Gastrocnemius medialis (tissue), 4 donors: ENCODE measurements at regions not wholly inside any gene's neighbourhood (a gene's known extent, or its start where the extent isn't known, plus 50 kb on each side); places are given as distances from the start of the nearest gene placed in this dataset.

Experiments used
- ATAC-seq, 2 donors: fragments of 150-250 bp; one replicate each; pipeline ENCODE4 v1.9.1; 2016
- DNase-seq, 2 donors: peaks; one replicate each; pipeline ENCODE4 v3.0.0-alpha.2; 2019
- H3K27ac ChIP-seq, 4 donors: fragments of 200-600 bp; sonication (generic); 1 replicate in 1 of 4; 2 replicates in 3 of 4; pipeline ENCODE4 v1.5.1; 2016 to 2018; ENCODE audit warnings: mild to moderate bottlenecking in 2 of 4, moderate library complexity in 1 of 4
- H3K27me3 ChIP-seq, 3 donors: fragments of 200-600 bp; sonication (generic) in 2 of 3; 1 replicate in 1 of 3; 2 replicates in 2 of 3; pipeline versions ENCODE4 v1.5.1 to v1.6.0; 2016 to 2019; ENCODE audit warnings: mild to moderate bottlenecking in 1 of 3, moderate library complexity in 1 of 3
- H3K36me3 ChIP-seq, 2 donors: fragments of 200-600 bp; sonication (generic) in 1 of 2; one replicate each; pipeline ENCODE4 v1.5.1; 2017 to 2018
- H3K4me1 ChIP-seq, 2 donors: fragments of 200-600 bp; sonication (generic) in 1 of 2; one replicate each; pipeline ENCODE4 v1.5.1; 2016 to 2017; ENCODE audit warnings: mild to moderate bottlenecking in 2 of 2
- H3K4me3 ChIP-seq, 4 donors: fragments of 200-600 bp; sonication (generic) in 3 of 4; 1 replicate in 1 of 4; 2 replicates in 3 of 4; pipeline ENCODE4 v1.5.1; 2016 to 2019; ENCODE audit warnings: mild to moderate bottlenecking in 2 of 4
- H3K9me3 ChIP-seq, 3 donors: fragments of 200-600 bp; sonication (generic) in 2 of 3; 1 replicate in 1 of 3; 2 replicates in 2 of 3; pipeline ENCODE4 v1.5.1; 2016 to 2019
- CTCF ChIP-seq, 5 experiments: fragments of 450-650 bp in 3 of 5; fragments of 200-600 bp in 2 of 5; sonication (generic) in 2 of 5; IDR thresholded peaks in 4 of 5; conservative IDR thresholded peaks in 1 of 5; 1 replicate in 4 of 5; 2 replicates in 1 of 5; pipeline ENCODE4 v1.5.1; 2016 to 2019; ENCODE audit warnings: antibody characterized with exemption in 5 of 5, mild to moderate bottlenecking in 3 of 5, moderate library complexity in 3 of 5
- POLR2A ChIP-seq, 2 donors: fragments of 450-650 bp; IDR thresholded peaks; one replicate each; pipeline ENCODE4 v1.6.1; 2017; ENCODE audit warnings: antibody characterized with exemption in 2 of 2, mild to moderate bottlenecking in 2 of 2, moderate library complexity in 2 of 2
- in situ Hi-C, 4 donors: fragments of 200-750 bp; cut with MboI; loops; one replicate each; pipeline versions ENCODE4 v1.15.0 to v1.8.0; 2017; ENCODE audit warnings: low sequenced_read_pairs in 4 of 4
- intact Hi-C: fragments of 100-400 bp; cut with DNase I; formaldehyde crosslinking; loops from one replicate; pipeline ENCODE4 v1.15.1; 2023; ENCODE audit warnings: low total_unique reads

- no peak overlapping the region for H3K27ac ChIP-seq
- no peaks in the 10 kb centered on the region for H3K4me1 ChIP-seq
- H3K27me3 ChIP-seq, result no peaks in the 10 kb centered on the region
- no peaks in the 10 kb centered on the region for H3K36me3 ChIP-seq
- intact Hi-C loops, result no loop called here
- DNase-seq, result no peak
- no peak overlapping the region for H3K4me3 ChIP-seq
- no peaks in the 10 kb centered on the region for H3K9me3 ChIP-seq
- ATAC-seq, result no peak
- in situ Hi-C loops, result no loop called here
- TF ChIP-seq CTCF (IDR thresholded peaks at IDR 0.05 in 4 of 5, conservative IDR thresholded peaks at IDR 0.05 in 1 of 5), result no peak
- TF ChIP-seq POLR2A (IDR thresholded peaks at IDR 0.05), result no peak
These were observed 153.2 kb upstream of the SOX5 start for GRCh38 chr12:24102676-24103075.

- no peak overlapping the region for H3K27ac ChIP-seq
- no peak for ATAC-seq
- in situ Hi-C loops (no loop called here), intact Hi-C loops (no loop called here)
- no peaks in the 10 kb centered on the region for H3K36me3 ChIP-seq
- no peak overlapping the region for H3K4me3 ChIP-seq
- H3K9me3 ChIP-seq, result no peaks in the 10 kb centered on the region
- H3K4me1 ChIP-seq, result no peaks in the 10 kb centered on the region
- H3K27me3 ChIP-seq, result no peaks in the 10 kb centered on the region
- DNase-seq, result no peak
- TF ChIP-seq CTCF (IDR thresholded peaks at IDR 0.05 in 4 of 5, conservative IDR thresholded peaks at IDR 0.05 in 1 of 5) (no peak), POLR2A (IDR thresholded peaks at IDR 0.05) (no peak)
These were observed 150.1 kb upstream of the SOX5 start for GRCh38 chr12:24099576-24099975.

- TF ChIP-seq POLR2A (IDR thresholded peaks at IDR 0.05) (no peak), CTCF (IDR thresholded peaks at IDR 0.05 in 4 of 5, conservative IDR thresholded peaks at IDR 0.05 in 1 of 5) (no peak)
- ATAC-seq (no peak), DNase-seq (no peak)
- no peaks in the 10 kb centered on the region for H3K36me3 ChIP-seq
- no peaks in the 10 kb centered on the region for H3K27me3 ChIP-seq
- H3K4me1 ChIP-seq, result no peaks in the 10 kb centered on the region
- intact Hi-C loops (no loop called here), in situ Hi-C loops (no loop called here)
- no peak overlapping the region for H3K4me3 ChIP-seq
- H3K9me3 ChIP-seq, result no peaks in the 10 kb centered on the region
- H3K27ac ChIP-seq, result no peak overlapping the region
These were observed 145.8 kb upstream of the SOX5 start for GRCh38 chr12:24095245-24095644.

- ATAC-seq (no peak), DNase-seq (no peak)
- in situ Hi-C loops, result no loop called here
- TF ChIP-seq POLR2A (IDR thresholded peaks at IDR 0.05) (no peak), CTCF (IDR thresholded peaks at IDR 0.05 in 4 of 5, conservative IDR thresholded peaks at IDR 0.05 in 1 of 5) (no peak)
- Histone ChIP-seq H3K36me3 (no peaks in the 10 kb centered on the region), H3K4me3 (no peak overlapping the region), H3K9me3 (no peaks in the 10 kb centered on the region), H3K27me3 (no peaks in the 10 kb centered on the region), H3K4me1 (no peaks in the 10 kb centered on the region), H3K27ac (no peak overlapping the region)
- intact Hi-C loops, result no loop called here
These were observed 140.0 kb upstream of the SOX5 start for GRCh38 chr12:24089510-24089890.

- intact Hi-C loops, result no loop called here
- no peaks in the 10 kb centered on the region for H3K27me3 ChIP-seq
- no peak overlapping the region for H3K27ac ChIP-seq
- no peak for ATAC-seq
- no peaks in the 10 kb centered on the region for H3K9me3 ChIP-seq
- H3K36me3 ChIP-seq, result no peaks in the 10 kb centered on the region
- TF ChIP-seq CTCF (IDR thresholded peaks at IDR 0.05 in 4 of 5, conservative IDR thresholded peaks at IDR 0.05 in 1 of 5), result no peak
- TF ChIP-seq POLR2A (IDR thresholded peaks at IDR 0.05), result no peak
- H3K4me3 ChIP-seq, result no peak overlapping the region
- in situ Hi-C loops, result no loop called here
- DNase-seq, result no peak
- H3K4me1 ChIP-seq, result no peaks in the 10 kb centered on the region
These were observed 139.5 kb upstream of the SOX5 start for GRCh38 chr12:24088751-24089509.
